IMR-90 (cell line): ENCODE measurements at regions not wholly inside any gene's neighbourhood (a gene's known extent, or its start where the extent isn't known, plus 50 kb on each side); places are given as distances from the start of the nearest gene placed in this dataset.

Experiments used
- ATAC-seq: fragments of 200-7000 bp; cut with Tn5 transposase; 2 replicates; pipeline ENCODE4 v1.9.1; 2020; ENCODE audit warnings: low read depth, mild to moderate bottlenecking, moderate library complexity
- BruUV-seq: library from RNA; stranded (reverse); fragments of 400-500 nt; replicated peaks from 2 replicates; lab custom pipeline; 2021; lab: Mats Ljungman, UMichigan
- CTCF ChIA-PET: fragments of 300-600 bp; formaldehyde crosslinking; extraction: SDS; loops from one replicate; lab custom pipeline; 2021; ENCODE audit warnings: antibody characterized with exemption; lab: Yijun Ruan, JAX
- POLR2A ChIA-PET: fragments of 300-600 bp; sonication (Branson Sonifier 250); formaldehyde crosslinking; loops from one replicate; lab custom pipeline; 2022; ENCODE audit warnings: antibody characterized with exemption; ENCODE audit not compliant: unreplicated experiment; lab: Charles Lee
- DNase-seq: peaks from one replicate; pipeline ENCODE4 v3.0.0; 2013
- H2AFZ ChIP-seq: replicated peaks from 2 replicates; pipeline ENCODE3; 2013; ENCODE audit warnings: low read length, mild to moderate bottlenecking; ENCODE audit not compliant: poor library complexity
- H2AK5ac ChIP-seq: 2 replicates; pipeline ENCODE4 v1.6.1; 2013; ENCODE audit warnings: low read depth, low read length, inconsistent platforms
- H2AK9ac ChIP-seq: replicated peaks from 2 replicates; pipeline ENCODE3; 2013; ENCODE audit warnings: mild to moderate bottlenecking, low read depth, low read length, moderate library complexity; ENCODE audit not compliant: poor library complexity
- H2BK120ac ChIP-seq: 2 replicates; pipeline ENCODE4 v1.6.1; 2013; ENCODE audit warnings: low read depth, low read length, inconsistent platforms
- H2BK15ac ChIP-seq: 3 replicates; pipeline ENCODE4 v1.6.1; 2013; ENCODE audit warnings: low read depth, low read length, inconsistent platforms
- H2BK20ac ChIP-seq: 2 replicates; pipeline ENCODE4 v1.6.1; 2013; ENCODE audit warnings: low read depth, mild to moderate bottlenecking, inconsistent platforms, low read length, moderate library complexity
- H2BK5ac ChIP-seq: 2 replicates; pipeline ENCODE4 v1.6.1; 2013; ENCODE audit warnings: mild to moderate bottlenecking, low read depth, low read length, inconsistent platforms; ENCODE audit not compliant: poor library complexity, severe bottlenecking
- H3K14ac ChIP-seq: replicated peaks from 2 replicates; pipeline ENCODE4 v1.6.1; 2013; ENCODE audit warnings: low read depth, low read length, inconsistent platforms
- H3K18ac ChIP-seq: 2 replicates; pipeline ENCODE4 v1.6.1; 2013; ENCODE audit warnings: low read depth, low read length, control low read depth
- H3K23ac ChIP-seq: 2 replicates; pipeline ENCODE4 v1.6.1; 2013; ENCODE audit warnings: low read depth, low read length, inconsistent platforms
- H3K27ac ChIP-seq: 2 replicates; pipeline ENCODE4 v1.5.1; 2013; ENCODE audit warnings: mild to moderate bottlenecking, control low read depth, low read length; ENCODE audit not compliant: insufficient read depth
- H3K27me3 ChIP-seq: 2 replicates; pipeline ENCODE4 v1.6.1; 2013; ENCODE audit warnings: low read length; ENCODE audit not compliant: control insufficient read depth, insufficient read depth
- H3K36me3 ChIP-seq: 2 replicates; pipeline ENCODE4 v1.6.1; 2013; ENCODE audit warnings: low read length, mixed read lengths; ENCODE audit not compliant: control insufficient read depth, insufficient read depth
- H3K4ac ChIP-seq: 2 replicates; pipeline ENCODE4 v1.6.1; 2013; ENCODE audit warnings: low read depth, low read length, inconsistent platforms
- H3K4me1 ChIP-seq: 2 replicates; pipeline ENCODE4 v1.6.1; 2013; ENCODE audit warnings: low read length, mixed read lengths; ENCODE audit not compliant: control insufficient read depth, insufficient read depth
- H3K4me2 ChIP-seq: 2 replicates; pipeline ENCODE4 v1.6.1; 2013; ENCODE audit warnings: low read depth, mild to moderate bottlenecking, control low read depth, low read length, moderate library complexity
- H3K4me3 ChIP-seq: 2 replicates; pipeline ENCODE4 v1.5.1; 2013; ENCODE audit warnings: low read depth, mild to moderate bottlenecking, control low read depth, low read length, moderate library complexity; ENCODE audit not compliant: insufficient read depth
- H3K56ac ChIP-seq: 2 replicates; pipeline ENCODE4 v1.6.1; 2013; ENCODE audit warnings: low read length, inconsistent platforms; ENCODE audit not compliant: insufficient read depth; ENCODE audit errors: extremely low read depth
- H3K79me1 ChIP-seq, 2 experiments: 2 replicates each; pipeline ENCODE4 v1.6.1; 2013; ENCODE audit warnings: low read length in 2 of 2, inconsistent platforms in 1 of 2, low read depth in 1 of 2
- H3K9ac ChIP-seq: 2 replicates; pipeline ENCODE4 v1.6.1; 2013; ENCODE audit warnings: low read depth, low read length, control low read depth
- H3K9me1 ChIP-seq: 2 replicates; pipeline ENCODE4 v1.6.1; 2013; ENCODE audit warnings: low read length, inconsistent platforms; ENCODE audit not compliant: insufficient read depth
- H3K9me3 ChIP-seq: 2 replicates; pipeline ENCODE4 v1.6.1; 2013; ENCODE audit warnings: low read length; ENCODE audit not compliant: control insufficient read depth, insufficient read depth
- H4K20me1 ChIP-seq: 2 replicates; pipeline ENCODE4 v1.6.1; 2013; ENCODE audit warnings: low read length, inconsistent platforms; ENCODE audit not compliant: insufficient read depth
- H4K5ac ChIP-seq: 2 replicates; pipeline ENCODE4 v1.6.1; 2013; ENCODE audit warnings: mild to moderate bottlenecking, low read depth, low read length, control low read depth
- H4K8ac ChIP-seq, 2 experiments: 2 replicates each; pipeline ENCODE4 v1.6.1; 2013; ENCODE audit warnings: low read depth in 2 of 2, low read length in 2 of 2, control low read depth in 1 of 2, inconsistent platforms in 1 of 2
- H4K91ac ChIP-seq: 2 replicates; pipeline ENCODE4 v1.6.1; 2013; ENCODE audit warnings: low read depth, low read length, inconsistent platforms; ENCODE audit not compliant: insufficient read depth
- BHLHE40 ChIP-seq: fragments of 150-350 bp; IDR thresholded peaks from 2 replicates; pipeline ENCODE4 v1.6.1; 2016; ENCODE audit warnings: mild to moderate bottlenecking, low read depth, low read length
- MAFK ChIP-seq: IDR thresholded peaks from 2 replicates; pipeline ENCODE4 v1.6.1; 2012; ENCODE audit warnings: low read depth, low read length, improper control_type of control experiment
- MAZ ChIP-seq: IDR thresholded peaks from 2 replicates; pipeline ENCODE4 v1.6.1; 2012; ENCODE audit warnings: low read depth, mild to moderate bottlenecking, low read length, improper control_type of control experiment, moderate library complexity, borderline replicate concordance
- NFE2L2 ChIP-seq: fragments of 150-350 bp; IDR thresholded peaks from 2 replicates; pipeline ENCODE4 v1.6.1; 2016; ENCODE audit warnings: low read depth, mild to moderate bottlenecking, low read length
- POLR2A ChIP-seq: IDR thresholded peaks from 2 replicates; pipeline ENCODE4 v1.6.1; 2012; ENCODE audit warnings: mild to moderate bottlenecking, low read depth, low read length
- RAD21 ChIP-seq: IDR thresholded peaks from 2 replicates; pipeline ENCODE4 v1.6.1; 2012; ENCODE audit warnings: low read length, improper control_type of control experiment
- RFX5 ChIP-seq: IDR thresholded peaks from 2 replicates; pipeline ENCODE4 v1.8.0; 2012; ENCODE audit warnings: low read depth, mild to moderate bottlenecking, low read length, moderate library complexity
- USF2 ChIP-seq: fragments of 150-350 bp; IDR thresholded peaks from 2 replicates; pipeline ENCODE4 v1.6.1; 2017; ENCODE audit warnings: mild to moderate bottlenecking, antibody characterized with exemption, low read length, low read depth
- WGBS, 2 experiments: methylation state at CpG; one replicate each; pipeline versions ENCODE4 v1.1.5 to v1.1.7; 2013; ENCODE audit warnings: missing lambda C conversion rate in 2 of 2; ENCODE audit not compliant: insufficient read length in 1 of 2; ENCODE audit errors: extremely low coverage in 2 of 2; 5-methylcytosine and 5-hydroxymethylcytosine counted together
- dilution Hi-C: fragments of 300-500 bp; cut with HindIII; formaldehyde crosslinking; loops from one replicate; pipeline ENCODE4 v1.14.3; 2018; ENCODE audit warnings: low sequenced_read_pairs; ENCODE audit not compliant: unreplicated experiment
- in situ Hi-C: fragments of 300-500 bp; cut with MboI; formaldehyde crosslinking; loops from 3 replicates; pipeline ENCODE4 v1.14.3; 2019; ENCODE audit warnings: low sequenced_read_pairs, inconsistent platforms, mixed read lengths
- intact Hi-C: fragments of 100-400 bp; cut with micrococcal nuclease; formaldehyde crosslinking; loops from 2 replicates; pipeline ENCODE4 v1.10.0; 2022
- TF ChIP-seq, protein P1 (sequence below): conservative IDR thresholded peaks from 2 replicates; pipeline ENCODE4 v1.5.1; 2012; ENCODE audit warnings: mild to moderate bottlenecking, low read depth, low read length, improper control_type of control experiment

GRCh38 chr11:33618351-33618710, 82.3 kb downstream of the C11orf91 start:
- H3K4ac ChIP-seq = no peak overlapping the region
- CTCF ChIA-PET = interaction anchor here (0.6 kb wide), 1 partner anchor 19 kb away, joined by 5 read pairs; no protein-coding TSS in a partner anchor
- H3K4me3 ChIP-seq = no peak overlapping the region
- no peak for TF ChIP-seq MAFK
- TF ChIP-seq RFX5 = no peak
- TF ChIP-seq BHLHE40 = no peak
- TF ChIP-seq NFE2L2 = no peak
- no peak for TF ChIP-seq RAD21
- TF ChIP-seq MAZ = no peak
- TF ChIP-seq, protein P1, sequence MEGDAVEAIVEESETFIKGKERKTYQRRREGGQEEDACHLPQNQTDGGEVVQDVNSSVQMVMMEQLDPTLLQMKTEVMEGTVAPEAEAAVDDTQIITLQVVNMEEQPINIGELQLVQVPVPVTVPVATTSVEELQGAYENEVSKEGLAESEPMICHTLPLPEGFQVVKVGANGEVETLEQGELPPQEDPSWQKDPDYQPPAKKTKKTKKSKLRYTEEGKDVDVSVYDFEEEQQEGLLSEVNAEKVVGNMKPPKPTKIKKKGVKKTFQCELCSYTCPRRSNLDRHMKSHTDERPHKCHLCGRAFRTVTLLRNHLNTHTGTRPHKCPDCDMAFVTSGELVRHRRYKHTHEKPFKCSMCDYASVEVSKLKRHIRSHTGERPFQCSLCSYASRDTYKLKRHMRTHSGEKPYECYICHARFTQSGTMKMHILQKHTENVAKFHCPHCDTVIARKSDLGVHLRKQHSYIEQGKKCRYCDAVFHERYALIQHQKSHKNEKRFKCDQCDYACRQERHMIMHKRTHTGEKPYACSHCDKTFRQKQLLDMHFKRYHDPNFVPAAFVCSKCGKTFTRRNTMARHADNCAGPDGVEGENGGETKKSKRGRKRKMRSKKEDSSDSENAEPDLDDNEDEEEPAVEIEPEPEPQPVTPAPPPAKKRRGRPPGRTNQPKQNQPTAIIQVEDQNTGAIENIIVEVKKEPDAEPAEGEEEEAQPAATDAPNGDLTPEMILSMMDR = no peak
- TF ChIP-seq POLR2A = no peak
- TF ChIP-seq USF2 = no peak
- H2BK120ac ChIP-seq = no peak overlapping the region
- no peak overlapping the region for H2BK5ac ChIP-seq
- H3K36me3 ChIP-seq = no peaks in the 10 kb centered on the region
- peaks cover 6% of the 10 kb centered on the region for H3K4me1 ChIP-seq
- no peak overlapping the region for H2BK15ac ChIP-seq
- H4K91ac ChIP-seq = no peak overlapping the region
- H2BK20ac ChIP-seq = no peak overlapping the region
- H4K5ac ChIP-seq = no peak overlapping the region
- no peak overlapping the region for H2AFZ ChIP-seq
- in situ Hi-C loops = no loop called here
- no peak overlapping the region for H4K8ac ChIP-seq
- H3K4me2 ChIP-seq = no peak overlapping the region
- H2AK5ac ChIP-seq = no peak overlapping the region
- H3K27me3 ChIP-seq = no peaks in the 10 kb centered on the region
- H3K9ac ChIP-seq = no peak overlapping the region
- H2AK9ac ChIP-seq = no peak overlapping the region
- DNase-seq (no peak), ATAC-seq (no peak)
- no CpG with 5 or more reads among the region's 10 CpGs for WGBS, 2 experiments
- POLR2A ChIA-PET = no interaction called here
- H3K9me1 ChIP-seq = peaks cover 5% of the 10 kb centered on the region
- BruUV-seq = no TSS peak
- no peaks in the 10 kb centered on the region for H4K20me1 ChIP-seq
- H3K23ac ChIP-seq = no peak overlapping the region
- H3K9me3 ChIP-seq = no peaks in the 10 kb centered on the region
- H3K18ac ChIP-seq = no peak overlapping the region
- no peak overlapping the region for H3K14ac ChIP-seq
- H3K56ac ChIP-seq = no peak overlapping the region
- no peak overlapping the region for H3K27ac ChIP-seq
- dilution Hi-C loops = no loop called here
- intact Hi-C loops = no loop called here
- H3K79me1 ChIP-seq = no peaks in the 10 kb centered on the region; a peak in 1 of 4 replicates
